Neuronal stem cell (in vitro differentiated cells): ENCODE measurements at regions not wholly inside any gene's neighbourhood (a gene's known extent, or its start where the extent isn't known, plus 50 kb on each side); places are given as distances from the start of the nearest gene placed in this dataset.

ENCODE experiments used
- DNase-seq: peaks from one replicate; pipeline ENCODE4 v3.0.0-alpha.2; 2013; ENCODE audit warnings: low spot score
- H2AFZ ChIP-seq: one replicate; pipeline ENCODE4 v1.6.1; 2013; ENCODE audit warnings: mild to moderate bottlenecking, low read length, inconsistent platforms
- H2AK5ac ChIP-seq: 2 replicates; pipeline ENCODE4 v1.6.1; 2013; ENCODE audit warnings: low read depth, mild to moderate bottlenecking, inconsistent platforms, low read length, moderate library complexity, mixed read lengths
- H2BK120ac ChIP-seq: 2 replicates; pipeline ENCODE4 v1.6.1; 2013; ENCODE audit warnings: low read depth, mild to moderate bottlenecking, inconsistent platforms, low read length, moderate library complexity, mixed read lengths
- H2BK12ac ChIP-seq: one replicate; pipeline ENCODE4 v1.6.1; 2013; ENCODE audit warnings: low read length, inconsistent platforms
- H2BK15ac ChIP-seq: 2 replicates; pipeline ENCODE4 v1.6.1; 2013; ENCODE audit warnings: mild to moderate bottlenecking, low read length, inconsistent platforms, mixed read lengths
- H2BK5ac ChIP-seq: one replicate; pipeline ENCODE4 v1.6.1; 2013; ENCODE audit warnings: inconsistent platforms, mild to moderate bottlenecking, low read length, moderate library complexity
- H3K14ac ChIP-seq: one replicate; pipeline ENCODE4 v1.6.1; 2013; ENCODE audit warnings: low read length, inconsistent platforms
- H3K18ac ChIP-seq: 2 replicates; pipeline ENCODE4 v1.6.1; 2013; ENCODE audit warnings: low read length, inconsistent platforms
- H3K23ac ChIP-seq: 2 replicates; pipeline ENCODE4 v1.6.1; 2013; ENCODE audit warnings: low read depth, mild to moderate bottlenecking, mixed read lengths, low read length, inconsistent platforms; ENCODE audit not compliant: poor library complexity
- H3K27ac ChIP-seq: replicated peaks from 3 replicates; pipeline ENCODE4 v1.5.1; 2013; ENCODE audit warnings: low read length, inconsistent platforms
- H3K27me3 ChIP-seq, 3 experiments: 2 replicates each; pipeline ENCODE4 v1.6.1; 2013; ENCODE audit warnings: low read length in 3 of 3, mild to moderate bottlenecking in 2 of 3, inconsistent platforms in 1 of 3, low read depth in 1 of 3, mixed read lengths in 1 of 3, moderate library complexity in 1 of 3; ENCODE audit not compliant: control insufficient read depth in 3 of 3, insufficient read depth in 3 of 3
- H3K36me3 ChIP-seq, 2 donors: replicated peaks in 1 of 2; 2 replicates each; pipeline ENCODE4 v1.6.1; 2013; ENCODE audit warnings: low read length in 2 of 2; ENCODE audit not compliant: control insufficient read depth in 2 of 2, insufficient read depth in 2 of 2
- H3K4ac ChIP-seq: 2 replicates; pipeline ENCODE4 v1.6.1; 2013; ENCODE audit warnings: inconsistent platforms, mild to moderate bottlenecking, low read length, moderate library complexity
- H3K4me1 ChIP-seq, 2 donors: 1 replicate in 1 of 2; 2 replicates in 1 of 2; pipeline ENCODE4 v1.6.1; 2013; ENCODE audit warnings: low read length in 2 of 2, low read depth in 1 of 2; ENCODE audit not compliant: control insufficient read depth in 2 of 2, insufficient read depth in 1 of 2
- H3K4me2 ChIP-seq: one replicate; pipeline ENCODE4 v1.6.1; 2013; ENCODE audit warnings: mild to moderate bottlenecking, low read length, inconsistent platforms; ENCODE audit not compliant: insufficient read depth, poor library complexity, severe bottlenecking
- H3K4me3 ChIP-seq, 2 donors: 2 replicates each; pipeline ENCODE4 v1.5.1; 2013; ENCODE audit warnings: low read length in 2 of 2, mild to moderate bottlenecking in 2 of 2, inconsistent platforms in 1 of 2, moderate library complexity in 1 of 2
- H3K79me1 ChIP-seq: one replicate; pipeline ENCODE4 v1.6.1; 2013; ENCODE audit warnings: low read depth, mild to moderate bottlenecking, inconsistent platforms, low read length, moderate library complexity
- H3K9ac ChIP-seq: one replicate; pipeline ENCODE4 v1.6.1; 2013; ENCODE audit warnings: mild to moderate bottlenecking, low read depth, low read length, inconsistent platforms; ENCODE audit not compliant: poor library complexity
- H3K9me3 ChIP-seq, 2 donors: replicated peaks in 1 of 2; 2 replicates each; pipeline versions ENCODE3 to v1.6.1; 2013; ENCODE audit warnings: low read length in 2 of 2, mild to moderate bottlenecking in 2 of 2, inconsistent platforms in 1 of 2, low read depth in 1 of 2, mixed read lengths in 1 of 2, moderate library complexity in 1 of 2; ENCODE audit not compliant: control insufficient read depth in 2 of 2, insufficient read depth in 1 of 2
- H4K8ac ChIP-seq: one replicate; pipeline ENCODE4 v1.6.1; 2013; ENCODE audit warnings: low read depth, mild to moderate bottlenecking, inconsistent platforms, low read length, moderate library complexity
- H4K91ac ChIP-seq: one replicate; pipeline ENCODE4 v1.6.1; 2013; ENCODE audit warnings: low read length, low read depth, mild to moderate bottlenecking, inconsistent platforms; ENCODE audit not compliant: poor library complexity
- WGBS, 2 donors: extraction: QIAGEN DNeasy Blood & Tissue Kit; methylation state at CpG; one replicate each; pipeline ENCODE4 v1.1.7; 2013; ENCODE audit warnings: missing lambda C conversion rate in 2 of 2, mixed read lengths in 1 of 2; ENCODE audit not compliant: insufficient read length in 2 of 2, insufficient replicate concordance in 1 of 2; ENCODE audit errors: extremely low coverage in 2 of 2; 5-methylcytosine and 5-hydroxymethylcytosine counted together

DNA sequence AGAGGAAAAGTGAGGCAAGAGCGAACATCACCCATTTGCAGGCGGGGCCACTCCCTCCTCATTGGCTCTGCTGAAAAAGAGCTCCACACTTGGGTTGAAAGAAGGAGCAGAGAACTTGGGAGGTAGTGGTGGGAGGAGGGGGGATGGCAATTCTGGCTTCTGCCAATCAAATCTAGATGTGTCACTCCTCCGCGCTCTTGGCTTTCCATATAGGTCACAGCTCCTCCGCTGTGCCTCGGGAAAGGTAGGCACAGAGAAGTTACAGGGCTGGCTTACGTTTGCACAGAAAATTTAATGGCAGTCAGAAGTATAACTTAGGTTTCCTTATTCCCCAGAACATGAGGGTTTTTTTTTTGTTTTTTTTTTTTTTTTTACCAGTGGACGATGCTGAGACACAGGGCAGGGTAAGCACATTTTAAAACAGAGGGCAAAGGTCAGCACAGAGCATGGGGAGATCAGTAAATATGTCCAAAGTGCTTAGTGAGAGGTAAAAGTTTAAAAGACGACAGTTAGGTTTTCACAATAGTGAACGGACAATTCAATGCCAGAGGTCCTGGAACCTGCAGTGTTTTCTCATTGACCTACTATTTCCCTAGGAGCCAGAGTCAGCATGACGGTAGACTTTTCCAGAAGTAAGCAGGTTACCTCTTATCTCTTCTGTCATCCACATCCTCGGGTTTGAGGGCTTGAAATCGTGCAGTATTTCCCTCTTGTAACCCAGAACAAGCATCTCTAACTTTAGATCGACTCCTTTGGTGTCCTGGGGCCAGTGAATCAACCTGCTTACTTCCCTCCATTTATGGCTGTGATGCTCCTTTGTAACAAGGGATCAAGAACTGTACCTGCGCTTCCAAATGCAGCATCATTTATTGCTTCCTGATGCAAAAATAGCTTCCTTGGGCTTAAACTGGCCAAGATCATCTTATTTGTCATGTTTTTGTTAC, 258.9 kb upstream of the PROX1 start:
- Histone ChIP-seq H3K27me3 (no peaks in the 10 kb centered on the region), H3K18ac (no peak overlapping the region), H2BK120ac (no peak overlapping the region), H3K4ac (no peak overlapping the region), H4K8ac (no peak overlapping the region), H3K4me2 (no peak overlapping the region), H2BK5ac (no peak overlapping the region), H4K91ac (no peak overlapping the region), H3K27ac (no peak overlapping the region), H3K36me3 (no peaks in the 10 kb centered on the region), H3K4me3 (no peak overlapping the region), H3K4me1 (peaks cover 0 to 2% of the 10 kb centered on the region in 2 donors), H3K9me3 (no peaks in the 10 kb centered on the region), H2BK12ac (no peak overlapping the region), H2AK5ac (no peak overlapping the region), H3K23ac (no peak overlapping the region), H3K9ac (no peak overlapping the region), H2BK15ac (no peak overlapping the region), H3K14ac (no peak overlapping the region), H3K79me1 (no peaks in the 10 kb centered on the region), H2AFZ (no peak overlapping the region)
- no CpG with 5 or more reads among the region's 15 CpGs for WGBS, 2 donors
- DNase-seq, result no peak

DNA sequence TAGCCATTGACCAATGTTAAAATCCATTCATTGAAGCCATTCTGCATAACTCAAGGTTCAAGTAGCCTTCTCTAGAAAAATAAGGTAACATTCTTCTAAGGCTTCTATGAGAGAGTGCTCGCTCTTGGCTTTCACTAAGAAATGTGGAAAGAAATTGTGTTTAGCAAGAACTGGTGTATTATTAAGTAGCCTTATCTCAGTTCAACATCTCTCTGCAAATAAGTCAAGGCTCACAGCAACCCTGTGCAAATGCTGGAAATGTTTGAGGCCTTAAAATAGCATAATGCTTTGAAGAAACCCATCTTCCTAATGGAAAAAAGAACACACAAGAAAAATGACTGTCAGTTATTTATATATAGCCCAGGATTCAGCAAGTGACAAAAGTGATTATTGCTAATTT, 254.1 kb upstream of the PROX1 start:
- H2AK5ac ChIP-seq, result no peak overlapping the region
- H2BK5ac ChIP-seq, result no peak overlapping the region
- H3K4me3 ChIP-seq, result no peak overlapping the region
- no peak overlapping the region for H3K9ac ChIP-seq
- H3K4me2 ChIP-seq, result no peak overlapping the region
- H2BK120ac ChIP-seq, result no peak overlapping the region
- no peak for DNase-seq
- WGBS, 2 donors, result no CpG with 5 or more reads among the region's 1 CpG
- no peak overlapping the region for H2AFZ ChIP-seq
- no peak overlapping the region for H3K14ac ChIP-seq
- H3K79me1 ChIP-seq, result no peaks in the 10 kb centered on the region
- H3K4me1 ChIP-seq, result peaks cover 0 to 2% of the 10 kb centered on the region in 2 donors
- H3K23ac ChIP-seq, result no peak overlapping the region
- H4K91ac ChIP-seq, result no peak overlapping the region
- no peak overlapping the region for H3K4ac ChIP-seq
- no peak overlapping the region for H4K8ac ChIP-seq
- no peaks in the 10 kb centered on the region for H3K9me3 ChIP-seq
- no peaks in the 10 kb centered on the region for H3K27me3 ChIP-seq
- no peak overlapping the region for H2BK12ac ChIP-seq
- no peak overlapping the region for H3K27ac ChIP-seq
- no peak overlapping the region for H2BK15ac ChIP-seq
- no peaks in the 10 kb centered on the region for H3K36me3 ChIP-seq
- no peak overlapping the region for H3K18ac ChIP-seq

DNA sequence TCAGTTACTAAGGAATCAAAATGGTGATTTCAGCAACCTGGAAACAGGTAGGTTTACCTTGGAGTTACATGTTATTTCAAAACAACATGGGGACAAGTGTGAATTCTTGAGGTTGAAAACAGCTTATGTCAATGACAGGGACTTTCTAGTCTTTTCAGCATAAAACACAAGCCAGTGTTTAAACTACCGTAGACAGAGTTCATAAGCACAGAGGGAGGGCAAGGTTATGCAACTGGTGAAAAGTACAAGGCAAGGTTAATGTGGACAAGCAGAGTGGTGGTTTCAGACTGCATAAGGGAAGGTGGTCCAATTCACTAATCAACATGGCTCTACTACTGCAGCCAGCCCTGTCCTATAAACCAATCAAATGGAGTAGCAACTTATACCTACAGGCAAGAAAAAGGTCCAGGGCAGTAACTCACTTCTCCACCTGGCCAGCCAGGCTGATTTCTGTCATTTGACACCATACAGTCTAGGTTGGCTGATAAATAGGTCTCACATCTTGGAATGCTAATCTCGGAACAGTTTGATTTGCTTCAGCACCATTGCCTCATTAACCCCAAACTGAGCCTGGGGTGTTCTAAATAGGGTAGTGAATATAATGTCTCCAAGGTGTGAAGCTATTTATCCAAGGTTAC, 250.3 kb upstream of the PROX1 start:
- H2BK120ac ChIP-seq, result no peak overlapping the region
- no peak overlapping the region for H4K8ac ChIP-seq
- H2AK5ac ChIP-seq, result no peak overlapping the region
- peaks cover 0 to 1% of the 10 kb centered on the region in 2 donors for H3K9me3 ChIP-seq
- no peak overlapping the region for H3K14ac ChIP-seq
- no peak overlapping the region for H2AFZ ChIP-seq
- H2BK5ac ChIP-seq, result no peak overlapping the region
- H3K9ac ChIP-seq, result no peak overlapping the region
- no peak overlapping the region for H3K18ac ChIP-seq
- no peak overlapping the region for H3K23ac ChIP-seq
- H3K79me1 ChIP-seq, result no peaks in the 10 kb centered on the region
- H4K91ac ChIP-seq, result no peak overlapping the region
- H2BK12ac ChIP-seq, result no peak overlapping the region
- no peaks in the 10 kb centered on the region for H3K36me3 ChIP-seq
- H3K4ac ChIP-seq, result no peak overlapping the region
- peaks cover 0 to 2% of the 10 kb centered on the region in 2 donors for H3K4me1 ChIP-seq
- H3K27ac ChIP-seq, result no peak overlapping the region
- no peak for DNase-seq
- H3K4me3 ChIP-seq, result peak overlapping the region in 1 of 2 donors; percentile 1
- no peak overlapping the region for H3K4me2 ChIP-seq
- no peak overlapping the region for H2BK15ac ChIP-seq
- WGBS, 2 donors, result no CpG with 5 or more reads among the region's 2 CpGs
- no peaks in the 10 kb centered on the region for H3K27me3 ChIP-seq

DNA sequence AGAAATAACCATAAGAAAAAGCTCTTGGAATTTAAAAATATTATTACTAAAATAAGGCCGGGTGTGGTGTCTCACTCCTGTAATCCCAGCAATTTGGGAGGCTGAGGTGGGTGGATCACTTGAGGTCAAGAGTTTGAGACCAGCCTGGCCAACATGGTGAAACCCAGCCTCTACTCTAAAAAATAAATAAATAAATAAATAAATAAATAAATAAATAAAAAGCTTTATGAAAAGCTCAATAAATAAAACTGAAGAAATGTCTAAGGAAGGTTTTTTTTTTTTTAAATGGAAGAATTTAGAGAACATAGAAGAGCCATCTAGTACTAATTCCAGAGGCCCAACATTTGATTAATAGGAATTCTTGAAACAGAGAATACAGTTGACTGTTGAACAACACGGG, 249.1 kb upstream of the PROX1 start:
- H2BK120ac ChIP-seq, result no peak overlapping the region
- H3K4ac ChIP-seq, result no peak overlapping the region
- no peak overlapping the region for H3K4me2 ChIP-seq
- H2BK12ac ChIP-seq, result no peak overlapping the region
- no peak overlapping the region for H4K8ac ChIP-seq
- no CpG with 5 or more reads among the region's 2 CpGs for WGBS, 2 donors
- peaks cover 2 to 3% of the 10 kb centered on the region in 2 donors for H3K9me3 ChIP-seq
- H2AK5ac ChIP-seq, result no peak overlapping the region
- no peak overlapping the region for H3K9ac ChIP-seq
- H3K27ac ChIP-seq, result no peak overlapping the region
- DNase-seq, result no peak
- no peaks in the 10 kb centered on the region for H3K27me3 ChIP-seq
- H3K23ac ChIP-seq, result no peak overlapping the region
- peaks cover 0 to 2% of the 10 kb centered on the region in 2 donors for H3K4me1 ChIP-seq
- no peak overlapping the region for H3K4me3 ChIP-seq
- no peak overlapping the region for H4K91ac ChIP-seq
- no peak overlapping the region for H3K14ac ChIP-seq
- H3K79me1 ChIP-seq, result no peaks in the 10 kb centered on the region
- H2BK15ac ChIP-seq, result no peak overlapping the region
- H2BK5ac ChIP-seq, result no peak overlapping the region
- H3K36me3 ChIP-seq, result no peaks in the 10 kb centered on the region
- H2AFZ ChIP-seq, result no peak overlapping the region
- H3K18ac ChIP-seq, result no peak overlapping the region
